ENCODE measurements at regions not wholly inside any gene's neighbourhood (a gene's known extent, or its start where the extent isn't known, plus 50 kb on each side); places are given as distances from the start of the nearest gene placed in this dataset.

DNA sequence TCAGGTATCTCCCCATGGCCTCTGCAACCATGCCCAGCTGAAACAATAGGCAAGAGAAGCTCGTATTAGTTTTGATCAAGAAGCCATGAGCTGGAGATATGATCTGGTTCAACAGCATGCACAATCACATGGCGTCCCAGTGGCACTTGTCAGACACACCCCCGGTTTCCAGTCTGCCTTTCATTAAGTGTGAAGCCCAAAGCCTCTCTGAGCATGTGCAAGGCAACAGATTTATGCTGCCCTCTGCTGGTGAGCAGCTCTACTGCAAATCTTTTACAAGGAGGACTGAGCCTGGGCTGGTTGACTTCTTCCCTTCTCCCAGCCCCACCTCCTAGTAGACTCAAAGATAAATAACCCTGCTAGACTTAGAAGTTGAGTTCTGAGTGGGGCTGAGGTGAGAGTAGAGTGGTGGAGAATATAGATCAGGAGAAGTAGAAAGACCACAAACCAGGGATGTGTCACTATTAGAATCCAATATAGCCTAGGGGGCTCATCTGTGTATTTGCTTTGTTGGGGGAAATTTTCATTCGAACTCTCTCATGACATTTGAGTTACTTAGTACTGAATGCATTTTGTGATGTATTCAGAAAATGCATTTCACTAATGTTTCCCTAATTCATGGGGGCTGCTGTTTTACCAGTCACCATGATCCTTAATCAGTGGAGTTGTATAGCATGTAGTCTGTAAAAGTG, 53.7 kb upstream of the MBIP start (continued):
- no peak for TF ChIP-seq ATF7 (IDR thresholded peaks at IDR 0.05)
- TF ChIP-seq ATF7 (CRISPR knock-in tag; IDR thresholded peaks at IDR 0.05), result no peak
- TF ChIP-seq PRPF4 (IDR thresholded peaks at IDR 0.05; ENCODE audit: low read depth, low read length, poor library complexity, severe bottlenecking), result no peak
- no peak for TF ChIP-seq ZNF776 (CRISPR knock-in tag; IDR thresholded peaks at IDR 0.05)
- no peak for TF ChIP-seq BCL6 (CRISPR knock-in tag; IDR thresholded peaks at IDR 0.05)
- no peak for TF ChIP-seq PCBP1 (IDR thresholded peaks at IDR 0.05; ENCODE audit: borderline replicate concordance, low read depth, low read length)
- no peak for TF ChIP-seq TEAD2 (CRISPR knock-in tag; IDR thresholded peaks at IDR 0.05)
- 0 out of 2 replicates have a peak, but pooled peaks have one; percentile 34 for TF ChIP-seq DNMT3B (CRISPR knock-in tag; conservative IDR thresholded peaks at IDR 0.05)
- TF ChIP-seq PLSCR1 (CRISPR knock-in tag; IDR thresholded peaks at IDR 0.05; ENCODE audit: borderline replicate concordance), result no peak
- no peak for TF ChIP-seq ZNF891 (CRISPR knock-in tag; IDR thresholded peaks at IDR 0.05)
- TF ChIP-seq SOX5 (CRISPR knock-in tag; IDR thresholded peaks at IDR 0.05; ENCODE audit: borderline replicate concordance), result peak; percentile 36; the same call in 1 of the 2 replicates
- no peak for TF ChIP-seq TAF1 (CRISPR knock-in tag; IDR thresholded peaks at IDR 0.05)
- peak; percentile 89; the same call in 1 of the 2 replicates for TF ChIP-seq ZNF124 (CRISPR knock-in tag; IDR thresholded peaks at IDR 0.05)
- TF ChIP-seq, protein P1, sequence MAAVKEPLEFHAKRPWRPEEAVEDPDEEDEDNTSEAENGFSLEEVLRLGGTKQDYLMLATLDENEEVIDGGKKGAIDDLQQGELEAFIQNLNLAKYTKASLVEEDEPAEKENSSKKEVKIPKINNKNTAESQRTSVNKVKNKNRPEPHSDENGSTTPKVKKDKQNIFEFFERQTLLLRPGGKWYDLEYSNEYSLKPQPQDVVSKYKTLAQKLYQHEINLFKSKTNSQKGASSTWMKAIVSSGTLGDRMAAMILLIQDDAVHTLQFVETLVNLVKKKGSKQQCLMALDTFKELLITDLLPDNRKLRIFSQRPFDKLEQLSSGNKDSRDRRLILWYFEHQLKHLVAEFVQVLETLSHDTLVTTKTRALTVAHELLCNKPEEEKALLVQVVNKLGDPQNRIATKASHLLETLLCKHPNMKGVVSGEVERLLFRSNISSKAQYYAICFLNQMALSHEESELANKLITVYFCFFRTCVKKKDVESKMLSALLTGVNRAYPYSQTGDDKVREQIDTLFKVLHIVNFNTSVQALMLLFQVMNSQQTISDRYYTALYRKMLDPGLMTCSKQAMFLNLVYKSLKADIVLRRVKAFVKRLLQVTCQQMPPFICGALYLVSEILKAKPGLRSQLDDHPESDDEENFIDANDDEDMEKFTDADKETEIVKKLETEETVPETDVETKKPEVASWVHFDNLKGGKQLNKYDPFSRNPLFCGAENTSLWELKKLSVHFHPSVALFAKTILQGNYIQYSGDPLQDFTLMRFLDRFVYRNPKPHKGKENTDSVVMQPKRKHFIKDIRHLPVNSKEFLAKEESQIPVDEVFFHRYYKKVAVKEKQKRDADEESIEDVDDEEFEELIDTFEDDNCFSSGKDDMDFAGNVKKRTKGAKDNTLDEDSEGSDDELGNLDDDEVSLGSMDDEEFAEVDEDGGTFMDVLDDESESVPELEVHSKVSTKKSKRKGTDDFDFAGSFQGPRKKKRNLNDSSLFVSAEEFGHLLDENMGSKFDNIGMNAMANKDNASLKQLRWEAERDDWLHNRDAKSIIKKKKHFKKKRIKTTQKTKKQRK (IDR thresholded peaks at IDR 0.05; ENCODE audit: low read length), result no peak
- TF ChIP-seq ZNF121 (CRISPR knock-in tag; IDR thresholded peaks at IDR 0.05), result no peak
- TF ChIP-seq ZSCAN31 (CRISPR knock-in tag; IDR thresholded peaks at IDR 0.05; ENCODE audit: low read depth), result peak; percentile 72; the same call in 1 of the 2 replicates
- TF ChIP-seq ZNF326 (CRISPR knock-in tag; IDR thresholded peaks at IDR 0.05; ENCODE audit: borderline replicate concordance), result no peak
- TF ChIP-seq POLR2AphosphoS5 (IDR thresholded peaks at IDR 0.05; ENCODE audit: low read depth, low read length), result no peak
- no peak for TF ChIP-seq ZSCAN25 (CRISPR knock-in tag; IDR thresholded peaks at IDR 0.05)
- TF ChIP-seq KDM5B (CRISPR knock-in tag; IDR thresholded peaks at IDR 0.05; ENCODE audit: borderline replicate concordance), result no peak
- TF ChIP-seq ZFP36 (IDR thresholded peaks at IDR 0.05; ENCODE audit: borderline replicate concordance, low read depth, low read length, partially characterized antibody), result peak; percentile 57
- 0 out of 2 replicates have a peak, but pooled peaks have one; percentile 84 for TF ChIP-seq ZNF567 (CRISPR knock-in tag; IDR thresholded peaks at IDR 0.05; ENCODE audit: borderline replicate concordance)
- no peak for TF ChIP-seq ATF1 (CRISPR knock-in tag; IDR thresholded peaks at IDR 0.05)
- peak; percentile 73; the same call in 1 of the 2 replicates for TF ChIP-seq THRA (CRISPR knock-in tag; IDR thresholded peaks at IDR 0.05; ENCODE audit: borderline replicate concordance)
- TF ChIP-seq, protein P2, sequence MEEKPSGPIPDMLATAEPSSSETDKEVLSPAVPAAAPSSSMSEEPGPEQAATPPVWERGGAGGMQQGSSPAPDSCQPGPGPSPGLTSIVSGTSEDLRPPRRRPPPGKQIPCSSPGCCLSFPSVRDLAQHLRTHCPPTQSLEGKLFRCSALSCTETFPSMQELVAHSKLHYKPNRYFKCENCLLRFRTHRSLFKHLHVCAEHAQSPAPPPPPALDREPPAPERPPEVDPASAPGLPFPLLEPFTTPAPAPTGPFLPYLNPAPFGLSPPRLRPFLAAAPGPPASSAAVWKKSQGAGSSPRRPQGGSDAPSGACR (CRISPR knock-in tag; IDR thresholded peaks at IDR 0.05), result no peak
- no peak for TF ChIP-seq KMT2B (CRISPR knock-in tag; IDR thresholded peaks at IDR 0.05)
- TF ChIP-seq CENPT (CRISPR knock-in tag; IDR thresholded peaks at IDR 0.05; ENCODE audit: low read depth), result no peak

All from HepG2 (cell line).